SK-N-DZ (cell line): ENCODE measurements at regions not wholly inside any gene's neighbourhood (a gene's known extent, or its start where the extent isn't known, plus 50 kb on each side); places are given as distances from the start of the nearest gene placed in this dataset.
"Not testable (repeated sequence)": the region's sequence is repeated elsewhere in the genome, so short reads cannot be mapped to it uniquely, and the experiment has no call there.

Source experiments
- DNase-seq: peaks from one replicate; pipeline ENCODE4 v3.0.0-alpha.2; 2015; ENCODE audit warnings: low spot score

DNA sequence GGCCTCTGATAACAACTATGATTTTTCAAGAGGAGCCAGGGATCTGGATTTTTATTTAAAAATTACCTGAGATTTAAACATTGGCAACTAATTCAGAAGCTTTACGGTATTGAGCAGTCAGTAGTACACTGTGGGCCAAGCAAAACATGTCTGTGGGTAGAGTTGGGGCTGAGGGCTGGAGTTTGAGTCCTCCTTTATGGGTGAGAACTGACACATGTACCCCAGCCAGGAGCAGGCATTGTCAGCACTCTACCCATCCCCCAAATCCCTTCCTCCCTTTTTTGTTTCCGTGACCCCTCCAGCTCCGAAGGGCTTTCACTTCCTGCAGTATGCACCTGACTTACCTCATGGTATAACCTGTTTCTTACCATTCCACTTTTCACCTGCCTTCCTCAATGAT lies 131.4 kb downstream of the SNX5 start:
- DNase-seq, result no peak

DNA sequence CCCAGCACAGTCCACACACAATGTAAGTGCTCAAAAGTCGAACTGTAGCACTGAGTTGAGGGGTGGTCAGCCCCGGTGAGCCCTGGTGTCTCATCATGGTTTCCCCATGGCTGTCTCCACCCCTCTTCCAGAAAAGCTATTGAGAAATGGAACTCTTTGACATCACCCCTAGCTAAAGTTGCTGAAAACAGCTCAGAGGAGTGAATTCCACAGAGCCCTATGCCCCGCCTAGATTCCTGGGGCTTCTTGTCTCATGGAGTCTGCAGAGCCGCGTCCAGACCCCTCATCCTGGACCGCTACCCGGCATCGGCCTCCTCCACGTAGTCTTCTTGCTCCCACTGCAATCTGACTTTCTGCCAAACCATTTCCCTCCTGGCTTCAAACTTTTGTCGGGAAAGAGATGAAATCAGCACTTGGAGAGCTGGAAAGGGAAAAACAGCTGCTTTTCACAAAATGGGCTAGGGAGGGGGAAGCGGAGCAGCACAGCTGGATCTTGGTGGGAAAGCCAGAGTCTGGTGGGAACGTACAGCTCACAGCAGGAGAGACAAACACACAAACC lies 132.2 kb downstream of the SNX5 start:
- no peak for DNase-seq

DNA sequence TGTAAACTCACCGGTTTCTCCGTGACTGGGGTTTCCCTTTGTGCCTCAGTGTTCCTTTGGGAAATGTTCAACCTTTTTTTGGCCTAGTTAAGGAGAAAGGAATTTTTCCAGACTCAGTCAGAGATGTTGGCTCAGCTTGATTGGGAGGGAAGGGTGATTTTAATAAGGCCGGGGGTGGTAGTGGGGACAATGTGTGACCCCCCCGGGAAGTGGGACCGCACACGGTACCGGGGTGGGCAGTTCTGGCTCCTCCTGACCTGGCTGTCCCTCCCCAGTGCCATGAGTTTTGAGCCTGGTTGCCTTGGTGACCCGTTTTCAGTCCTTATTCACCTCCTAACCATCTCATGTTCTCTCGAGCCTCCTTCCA lies 132.7 kb downstream of the SNX5 start:
- no peak for DNase-seq

DNA sequence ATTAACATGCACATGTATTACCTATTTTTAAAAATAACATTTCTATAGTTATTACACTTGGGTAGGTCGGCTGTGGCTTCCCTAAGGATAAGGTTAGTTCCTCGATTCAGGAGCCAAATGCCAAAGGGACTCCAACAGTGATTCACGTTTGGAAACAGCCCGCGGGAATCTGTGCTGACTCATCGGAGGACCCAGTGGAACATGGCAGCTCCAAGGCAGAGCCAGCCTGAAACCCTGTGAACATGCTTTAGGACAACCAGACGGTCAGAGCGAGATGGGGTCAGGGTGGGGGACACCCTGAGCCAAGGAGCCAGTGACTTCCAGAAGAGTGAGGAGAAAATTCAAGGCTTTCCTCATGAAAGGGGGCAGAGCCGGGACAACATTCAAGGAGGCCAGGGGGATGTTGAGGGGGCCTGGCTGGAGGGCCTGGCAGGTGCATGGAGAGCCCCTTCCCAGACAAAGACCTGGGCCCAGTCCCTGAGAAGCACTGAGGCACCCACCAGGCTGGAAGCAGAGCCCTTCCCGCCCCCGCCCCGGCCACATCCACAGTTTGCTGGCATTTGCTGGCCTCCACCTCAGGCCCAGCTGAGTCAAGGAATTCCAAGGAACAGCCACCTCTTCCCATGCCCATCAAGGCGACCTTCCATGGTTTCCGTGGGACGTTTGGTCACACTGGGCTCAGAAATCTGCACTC lies 133.2 kb downstream of the SNX5 start:
- no peak for DNase-seq

DNA sequence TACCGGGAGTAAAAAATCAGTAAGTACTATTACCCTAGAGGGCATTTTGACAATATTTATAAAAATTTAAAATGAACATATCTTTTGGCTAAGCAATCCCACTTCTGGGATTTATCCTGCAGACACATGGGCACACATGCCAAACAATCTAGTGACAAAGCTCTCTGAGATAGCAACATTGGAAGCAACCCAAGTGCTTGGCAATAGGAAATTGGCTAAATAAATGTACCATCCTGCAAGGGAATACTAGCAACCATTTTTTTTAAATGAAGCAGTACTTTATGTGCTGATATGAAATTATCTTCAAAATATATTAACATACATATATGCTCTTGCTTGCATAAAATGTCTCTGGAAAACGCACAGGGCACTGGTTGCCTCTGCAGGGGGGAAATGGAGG lies 133.8 kb downstream of the SNX5 start:
- no peak for DNase-seq

DNA sequence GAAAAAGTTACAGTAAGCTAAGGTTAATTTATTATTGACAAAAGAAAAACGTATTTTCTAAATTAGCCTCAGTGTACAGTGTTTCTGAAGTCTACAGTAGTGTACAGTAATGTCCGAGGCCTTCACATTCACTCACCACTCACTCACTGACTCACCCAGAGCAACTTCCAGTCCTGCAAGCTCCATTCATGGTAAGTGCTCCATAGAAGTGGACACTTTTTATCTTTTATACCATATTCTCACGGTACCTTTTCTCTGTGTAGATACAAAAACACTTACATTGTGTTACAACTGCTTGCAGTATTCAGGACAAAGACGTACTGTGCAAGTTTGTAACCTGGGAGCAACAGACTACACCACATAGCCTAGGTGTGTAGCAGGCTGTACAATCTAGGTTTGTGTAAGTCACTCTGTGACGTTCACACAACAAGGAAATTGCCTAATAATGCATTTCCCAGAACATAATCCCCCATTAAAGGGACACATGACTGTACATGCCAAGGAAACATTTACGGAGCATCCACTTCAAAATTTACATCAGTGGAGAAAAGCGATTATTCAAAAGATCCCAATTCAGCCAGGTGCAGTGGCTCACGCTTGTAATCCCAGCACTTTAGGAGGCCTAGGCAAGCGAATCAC lies 133.4 kb downstream of the BANF2 start:
- DNase-seq, result no peak

DNA sequence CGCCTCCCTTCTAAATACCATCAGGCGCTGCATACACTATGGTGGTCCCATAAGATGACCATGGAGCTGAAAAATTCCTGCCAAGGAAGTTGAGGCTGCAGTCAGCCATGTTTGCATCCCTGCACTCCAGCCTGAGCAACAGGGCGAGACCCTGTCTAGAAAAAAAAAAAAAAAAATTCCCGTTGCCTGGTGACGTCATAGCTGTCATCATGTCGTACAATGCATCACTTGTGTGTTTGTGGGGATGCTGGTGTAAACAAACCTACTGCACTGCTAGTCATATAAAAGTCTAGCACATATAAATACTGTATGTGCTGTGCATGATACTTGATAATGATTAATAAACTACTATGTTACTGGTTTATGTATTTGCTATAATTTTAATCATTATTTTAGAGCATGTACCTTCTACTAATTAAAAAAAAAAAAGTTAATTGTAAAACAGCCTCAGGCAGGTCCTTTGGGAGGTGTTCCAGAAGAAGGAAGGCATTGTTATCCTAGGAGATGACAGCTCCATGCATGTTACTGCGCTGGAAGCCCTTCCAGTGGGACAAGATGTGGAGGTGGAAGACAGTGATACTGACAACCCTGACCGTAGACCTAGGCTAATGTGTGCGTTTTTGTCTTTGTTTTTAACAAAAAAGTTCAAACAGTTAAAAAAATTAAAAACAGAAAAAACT lies 132.6 kb downstream of the BANF2 start:
- DNase-seq, result no peak

DNA sequence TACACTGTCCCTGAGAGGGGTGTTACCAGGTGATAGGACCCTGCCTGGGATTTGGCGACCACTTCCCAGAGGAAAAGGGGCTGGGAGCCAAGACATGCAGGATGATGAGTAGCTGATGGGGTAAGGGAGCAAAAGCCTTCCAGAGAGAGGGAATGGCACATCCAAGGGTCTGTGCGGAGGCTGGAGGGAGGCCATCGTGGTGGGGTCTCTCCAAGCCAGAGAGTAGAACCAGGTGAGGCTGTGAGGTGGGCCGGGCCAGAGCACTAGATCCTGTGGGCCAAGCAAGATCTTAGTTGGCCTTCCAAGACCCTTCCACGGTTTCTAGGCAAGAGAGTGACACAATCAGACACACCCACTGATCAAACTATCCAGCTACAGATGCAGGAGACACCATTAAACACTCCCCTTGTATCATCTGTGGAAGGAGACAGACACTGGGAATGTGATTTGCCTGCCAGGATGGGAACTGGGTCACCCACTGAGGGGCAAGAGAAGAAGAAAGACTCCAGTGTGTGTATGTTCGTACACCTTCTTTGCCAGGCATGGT lies 128.9 kb downstream of the BANF2 start:
- no peak for DNase-seq

DNA sequence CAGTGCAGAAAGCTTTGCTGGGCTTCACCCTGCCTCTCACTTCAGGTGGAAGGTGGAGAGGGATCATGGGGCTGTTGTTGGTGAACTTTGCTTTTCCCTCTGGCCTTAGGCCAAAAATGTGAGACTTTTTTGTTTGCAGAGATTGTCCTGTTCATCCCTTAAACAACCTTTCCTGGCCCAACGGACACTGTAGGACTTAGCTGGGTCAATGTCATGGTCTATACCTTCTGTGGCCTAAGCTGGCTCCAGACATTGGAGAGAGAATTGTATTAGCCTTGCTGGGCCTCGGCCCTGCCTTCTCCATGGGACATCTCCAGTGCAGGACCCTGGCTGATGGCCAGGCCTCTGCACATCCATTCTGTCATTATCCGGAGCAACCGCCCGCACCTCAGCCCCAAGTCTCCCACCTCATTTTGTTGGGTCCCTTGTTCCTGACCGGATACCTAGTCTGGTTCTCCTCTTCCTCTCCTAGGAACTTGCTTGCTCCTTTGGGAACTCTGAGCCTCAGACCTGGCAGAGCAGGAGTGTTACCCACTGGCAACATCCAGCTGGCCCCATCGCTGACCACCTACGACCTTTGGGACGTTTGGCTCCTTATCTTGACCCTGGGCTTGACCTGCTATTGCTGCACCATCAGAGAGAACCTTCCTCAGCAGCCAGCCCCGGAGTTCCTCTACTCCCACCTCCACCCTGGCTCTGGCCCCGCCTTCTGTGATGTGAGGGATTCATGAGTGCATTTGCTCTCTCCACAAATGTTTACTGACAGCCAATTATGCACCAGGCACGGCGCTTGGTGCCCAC lies 128.2 kb downstream of the BANF2 start:
- DNase-seq, result no peak

DNA sequence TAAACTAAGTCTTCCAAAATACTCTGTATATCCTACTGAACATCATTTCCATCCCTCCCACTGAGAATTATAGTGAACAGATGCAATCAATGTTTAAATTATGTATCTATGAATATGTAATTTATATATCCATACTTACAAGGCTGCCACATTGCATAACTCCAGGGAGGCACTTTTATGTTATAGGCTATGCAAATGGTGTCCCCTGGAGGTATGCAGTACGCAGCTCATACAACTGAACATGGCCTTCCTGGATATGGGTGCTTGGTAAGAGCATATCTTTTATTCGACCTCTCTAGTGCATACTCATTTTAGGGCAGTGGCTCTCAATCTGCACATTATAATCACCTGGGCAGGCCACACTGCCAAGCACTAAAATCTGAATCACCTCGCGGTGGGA lies 127.3 kb downstream of the BANF2 start:
- DNase-seq, result no peak

DNA sequence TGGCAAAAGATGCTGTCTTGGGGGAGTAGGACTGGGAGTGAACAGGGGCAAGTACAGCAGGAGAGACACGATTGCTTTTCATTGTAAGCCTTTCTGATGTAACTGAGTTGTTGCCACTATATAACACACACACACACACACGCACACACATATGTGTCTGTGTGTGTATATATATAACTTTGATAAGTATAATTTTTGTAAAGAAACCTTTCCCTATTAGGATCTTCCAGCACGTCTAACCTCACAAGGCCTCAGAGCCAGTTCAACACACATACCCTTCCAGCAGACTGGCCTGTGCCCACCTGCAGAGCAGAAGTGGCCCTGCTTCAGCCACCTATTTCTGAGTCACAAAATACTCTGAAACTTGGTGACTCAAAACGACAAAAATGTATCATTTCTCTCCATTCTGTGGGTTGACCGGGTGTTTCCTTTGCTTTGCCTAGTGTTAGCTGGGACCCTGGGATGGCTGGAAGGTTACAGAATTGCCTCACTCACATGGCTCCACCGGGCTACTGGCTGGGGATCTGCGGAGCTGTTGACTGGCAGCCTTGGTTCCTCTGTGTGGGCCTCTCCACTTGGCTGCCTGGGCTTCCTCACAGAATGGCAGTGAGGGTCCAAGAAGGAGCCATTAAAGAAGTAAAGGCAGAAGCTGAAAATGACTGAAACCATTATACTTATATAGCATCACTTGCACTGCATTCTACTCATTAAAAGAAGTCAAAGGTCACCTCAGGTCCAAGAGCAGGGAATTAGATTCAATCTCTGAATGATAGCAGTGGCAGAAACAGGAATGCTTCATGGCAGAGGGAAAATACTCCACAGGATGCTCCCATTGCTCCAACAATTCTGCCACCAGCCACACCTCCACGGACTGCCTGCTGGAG lies 126.4 kb downstream of the BANF2 start:
- DNase-seq, result no peak

DNA sequence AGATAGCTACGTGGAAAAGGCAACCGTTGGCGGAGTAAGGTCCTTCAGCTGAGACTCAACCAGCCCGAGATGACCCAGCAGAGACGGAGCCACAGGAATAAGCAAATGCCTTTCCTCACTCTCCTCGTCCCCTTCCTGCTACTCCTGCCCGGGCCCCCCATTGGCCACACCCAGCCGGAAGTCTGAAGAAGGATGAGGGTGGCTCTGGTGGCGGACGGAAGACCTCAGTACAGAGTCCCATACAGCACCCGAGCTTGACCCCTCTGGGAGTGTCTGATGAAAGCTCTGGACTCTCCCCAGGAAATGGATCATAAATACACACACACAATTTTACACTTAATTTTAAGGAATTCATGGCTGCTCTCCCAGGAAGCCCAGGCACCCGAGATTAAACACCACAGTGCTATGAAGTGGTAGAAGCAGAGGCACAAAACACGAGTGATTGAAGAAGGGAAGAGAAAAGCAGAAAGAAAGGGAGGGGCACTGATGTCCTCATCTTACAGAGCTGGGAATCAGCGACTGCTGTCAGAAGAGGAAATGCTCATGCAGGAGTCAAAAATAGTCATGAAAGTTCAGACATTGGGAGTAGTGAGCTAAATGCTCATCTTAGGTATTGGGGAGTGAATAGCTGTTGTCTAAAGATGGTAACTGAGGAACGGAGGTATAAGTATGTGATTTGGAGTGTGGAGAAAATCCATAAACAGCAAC lies 125.6 kb downstream of the BANF2 start:
- no peak for DNase-seq

DNA sequence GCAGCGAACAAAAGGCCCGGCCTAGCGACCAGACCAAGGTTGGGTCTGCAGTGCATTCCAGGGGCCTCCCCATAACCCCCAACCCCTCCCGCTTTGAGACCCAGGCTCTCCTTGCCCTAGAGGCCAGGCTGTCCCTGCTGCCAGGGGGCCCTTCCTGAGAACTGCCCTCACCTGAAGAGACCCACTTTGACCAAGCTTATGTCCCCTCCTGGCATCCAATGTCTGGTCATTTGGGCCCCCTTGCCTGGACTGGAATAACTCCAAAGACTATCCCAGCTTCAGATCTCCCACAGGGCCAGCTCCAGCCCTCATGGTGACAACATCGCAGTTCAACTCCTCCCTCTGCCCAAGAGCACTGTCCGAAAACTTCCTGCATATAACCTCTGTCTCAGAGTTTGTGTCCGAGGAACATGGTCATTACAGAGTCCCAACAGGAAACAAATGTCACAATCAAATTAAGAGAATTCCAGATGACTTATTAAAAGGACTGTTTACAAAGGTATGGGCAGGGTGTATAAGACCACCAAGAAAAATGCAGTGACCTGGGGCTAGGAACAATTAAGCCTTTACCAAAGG lies 125.0 kb downstream of the BANF2 start:
- no peak for DNase-seq

DNA sequence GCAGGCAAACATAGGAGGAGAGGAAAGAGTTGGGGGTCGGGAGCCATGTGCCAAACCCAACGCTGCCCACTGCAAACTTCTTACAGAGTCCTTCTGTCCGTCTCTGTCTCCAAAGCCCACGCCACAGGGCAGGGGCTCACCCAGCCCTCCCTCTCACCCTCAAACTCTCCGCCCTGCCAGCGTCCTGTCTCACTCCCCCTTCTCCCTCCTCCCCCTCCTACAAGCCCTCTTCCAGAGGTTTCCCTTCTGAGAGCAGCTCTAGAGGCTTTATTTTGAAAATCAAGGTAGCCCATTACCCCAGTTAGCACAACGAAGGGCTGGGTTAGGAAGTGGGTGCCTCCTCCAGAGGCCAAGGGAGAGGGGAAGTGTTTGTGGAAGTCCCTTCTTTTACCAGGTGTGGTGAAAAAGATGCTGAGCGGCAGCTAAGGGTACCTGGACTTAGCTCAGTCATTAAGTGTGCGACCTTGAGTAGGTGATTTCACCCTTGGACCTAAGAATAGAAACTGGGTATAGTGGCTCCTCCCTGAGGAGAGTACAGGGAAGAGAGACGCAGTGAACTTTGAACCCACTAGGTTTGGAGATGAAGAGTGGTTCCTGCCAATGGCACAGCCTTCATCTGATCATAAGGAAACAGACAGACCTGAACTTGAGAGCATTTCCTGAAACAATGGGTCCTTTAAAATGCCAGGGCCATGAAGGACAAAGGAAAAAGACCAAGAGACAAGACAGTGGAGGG lies 123.8 kb downstream of the BANF2 start:
- DNase-seq, result no peak

DNA sequence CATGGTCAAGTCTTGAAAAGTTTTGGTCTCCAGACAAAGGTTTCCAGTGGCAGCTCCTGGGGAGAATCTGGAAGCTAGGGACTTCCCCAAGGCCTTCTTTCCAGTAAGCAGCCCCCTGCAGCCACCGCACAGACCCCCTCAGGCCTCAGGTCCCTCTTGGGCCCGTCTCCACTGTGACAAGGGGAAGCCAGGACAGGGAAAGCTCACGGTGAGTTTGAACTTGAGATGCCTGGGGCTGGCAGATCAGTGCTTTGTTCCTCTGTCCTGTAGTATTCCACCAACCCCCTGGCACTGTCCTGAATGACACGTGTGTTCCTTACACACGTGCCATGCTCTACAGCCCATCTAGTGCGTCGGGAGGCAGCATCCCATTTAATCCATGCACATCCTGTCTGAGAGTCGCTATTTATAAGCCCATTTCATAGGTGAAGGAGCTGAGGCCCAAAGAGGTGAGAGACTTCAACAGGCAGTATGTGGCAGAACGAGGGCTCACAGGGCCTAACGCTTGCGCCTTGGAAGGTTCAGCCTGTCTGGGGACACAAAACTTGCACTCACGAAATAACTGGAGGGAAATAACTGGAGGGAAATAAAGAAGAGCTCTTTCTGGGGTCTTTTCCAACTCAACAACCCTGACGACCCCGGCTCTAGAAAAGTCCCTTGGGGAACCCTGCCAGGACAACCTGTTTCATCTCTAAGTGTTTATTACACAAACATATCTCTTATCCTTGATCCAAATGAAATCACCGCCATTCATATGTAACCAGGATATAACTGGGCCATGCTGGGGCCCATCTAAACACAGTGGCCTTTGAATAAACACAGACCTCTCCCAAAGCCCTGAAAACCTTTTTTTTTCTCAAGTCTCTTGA lies 123.0 kb downstream of the BANF2 start:
- no peak for DNase-seq

DNA sequence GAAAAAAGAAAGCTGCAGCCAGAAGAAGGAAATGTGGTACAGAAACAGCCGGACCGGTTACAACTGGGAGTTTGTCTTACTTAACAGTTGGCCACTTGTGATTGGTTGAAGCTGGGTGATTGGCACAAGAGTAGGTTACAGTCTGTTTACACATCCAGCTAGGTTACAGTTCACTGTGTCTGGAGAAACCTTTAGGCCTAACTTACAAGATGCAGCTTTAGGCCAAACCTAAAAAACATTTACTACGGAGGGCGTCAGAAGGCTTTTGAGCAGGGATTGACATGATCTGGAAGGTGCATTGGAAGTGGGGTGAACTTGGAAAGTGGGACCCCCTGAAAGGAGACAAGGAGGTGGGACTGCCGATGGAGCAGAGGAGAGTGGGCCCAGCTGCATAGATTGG lies 122.3 kb downstream of the BANF2 start:
- no peak for DNase-seq

DNA sequence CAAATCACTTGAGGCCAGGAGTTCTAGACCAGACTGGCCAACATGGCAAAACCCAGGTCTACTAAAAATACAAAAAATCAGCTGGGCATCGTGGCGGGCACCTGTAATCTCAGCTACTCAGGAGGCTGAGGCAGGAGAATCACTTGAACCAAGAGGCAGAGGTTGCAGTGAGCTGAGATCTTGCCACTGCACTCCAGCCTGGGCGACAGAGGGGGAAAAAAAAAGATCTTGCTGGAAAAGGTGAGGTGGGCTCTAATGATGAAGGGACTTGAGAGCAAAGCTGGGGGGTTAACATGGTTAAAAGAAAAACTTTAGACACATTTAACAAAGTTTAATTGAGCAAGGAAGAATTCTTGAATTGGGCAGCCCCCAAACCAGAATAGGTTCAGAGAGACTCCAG lies 121.8 kb downstream of the BANF2 start:
- not testable (repeated sequence) for DNase-seq
